Kidney epithelial cell (primary cell): ENCODE measurements at regions not wholly inside any gene's neighbourhood (a gene's known extent, or its start where the extent isn't known, plus 50 kb on each side); places are given as distances from the start of the nearest gene placed in this dataset.

ENCODE experiments used
- DNase-seq: peaks from one replicate; pipeline ENCODE4 v3.0.0-alpha.2; 2010; ENCODE audit warnings: low read depth
- H3K27me3 ChIP-seq: 2 replicates; pipeline ENCODE4 v1.6.0; 2011; ENCODE audit warnings: low read length; ENCODE audit not compliant: control insufficient read depth, insufficient read depth
- H3K36me3 ChIP-seq: 2 replicates; pipeline ENCODE4 v1.5.1; 2011; ENCODE audit warnings: low read length; ENCODE audit not compliant: control insufficient read depth, insufficient read depth
- H3K4me3 ChIP-seq: 2 replicates; pipeline ENCODE4 v1.5.1; 2011; ENCODE audit warnings: low read depth, mild to moderate bottlenecking, control low read depth, low read length
- CTCF ChIP-seq: IDR thresholded peaks from 2 replicates; pipeline ENCODE4 v1.5.1; 2011; ENCODE audit warnings: mild to moderate bottlenecking, moderate library complexity, low read length, control low read depth, inconsistent platforms; ENCODE audit not compliant: insufficient read depth, poor library complexity, severe bottlenecking

- Histone ChIP-seq H3K4me3 (no peak overlapping the region), H3K27me3 (no peaks in the 10 kb centered on the region), H3K36me3 (no peaks in the 10 kb centered on the region)
- TF ChIP-seq CTCF = no peak
- DNase-seq = no peak
Measured at GRCh38 chr6:141174932-141175331, 957.8 kb upstream of the GJE1 start.

- TF ChIP-seq CTCF = no peak
- Histone ChIP-seq H3K27me3 (no peaks in the 10 kb centered on the region), H3K36me3 (no peaks in the 10 kb centered on the region), H3K4me3 (no peak overlapping the region)
- no peak for DNase-seq
Measured at GRCh38 chr6:141173529-141173928, 959.2 kb upstream of the GJE1 start.

GRCh38 chr6:141169419-141169818 lies 963.3 kb upstream of the GJE1 start:
- no peak for DNase-seq
- no peak overlapping the region for H3K4me3 ChIP-seq

GRCh38 chr6:141167945-141168344 lies 964.8 kb upstream of the GJE1 start:
- no peak for TF ChIP-seq CTCF
- Histone ChIP-seq H3K36me3 (no peaks in the 10 kb centered on the region), H3K27me3 (no peaks in the 10 kb centered on the region), H3K4me3 (no peak overlapping the region)
- no peak for DNase-seq

More at GRCh38 chr6:141169419-141169818, 963.3 kb upstream of the GJE1 start:
- H3K36me3 ChIP-seq = no peaks in the 10 kb centered on the region
- TF ChIP-seq CTCF = no peak
- H3K27me3 ChIP-seq = no peaks in the 10 kb centered on the region

GRCh38 chr6:141165002-141165665 lies 967.6 kb upstream of the GJE1 start:
- TF ChIP-seq CTCF = no peak
- Histone ChIP-seq H3K36me3 (no peaks in the 10 kb centered on the region), H3K4me3 (no peak overlapping the region), H3K27me3 (no peaks in the 10 kb centered on the region)
- no peak for DNase-seq
